ENCODE measurements at regions not wholly inside any gene's neighbourhood (a gene's known extent, or its start where the extent isn't known, plus 50 kb on each side); places are given as distances from the start of the nearest gene placed in this dataset.

- H3K9me3 ChIP-seq = no peaks in the 10 kb centered on the region
- H3K4me1 ChIP-seq = no peaks in the 10 kb centered on the region
These were observed 174.1 kb upstream of the MCTP2 start for GRCh38 chr15:94057305-94057704.

GRCh38 chr15:94056314-94056713 lies 175.0 kb upstream of the MCTP2 start:
- Histone ChIP-seq H3K9me3 (no peaks in the 10 kb centered on the region), H3K4me1 (no peaks in the 10 kb centered on the region), H3K36me3 (no peaks in the 10 kb centered on the region), H3K27ac (no peak overlapping the region), H3K27me3 (no peaks in the 10 kb centered on the region), H3K4me3 (no peak overlapping the region)
- intact Hi-C loops (cut with DNase I) = no loop called here
- no peak for TF ChIP-seq CTCF (IDR thresholded peaks at IDR 0.05)
- no peak for DNase-seq (ENCODE audit: low spot score in 2 of 2)

More at GRCh38 chr15:94057305-94057704, 174.1 kb upstream of the MCTP2 start:
- H3K27ac ChIP-seq = no peak overlapping the region
- no peak for DNase-seq (ENCODE audit: low spot score in 2 of 2)
- intact Hi-C loops (cut with DNase I) = no loop called here
- no peaks in the 10 kb centered on the region for H3K36me3 ChIP-seq
- TF ChIP-seq CTCF (IDR thresholded peaks at IDR 0.05) = no peak
- no peak overlapping the region for H3K4me3 ChIP-seq
- H3K27me3 ChIP-seq = no peaks in the 10 kb centered on the region

- no peaks in the 10 kb centered on the region for H3K27me3 ChIP-seq
- no peaks in the 10 kb centered on the region for H3K9me3 ChIP-seq
- no peak overlapping the region for H3K4me3 ChIP-seq
- no peak for DNase-seq (ENCODE audit: low spot score in 2 of 2)
- H3K4me1 ChIP-seq = no peaks in the 10 kb centered on the region
- intact Hi-C loops (cut with DNase I) = no loop called here
- no peak for TF ChIP-seq CTCF (IDR thresholded peaks at IDR 0.05)
- H3K36me3 ChIP-seq = no peaks in the 10 kb centered on the region
- H3K27ac ChIP-seq = no peak overlapping the region
These were observed 177.7 kb upstream of the MCTP2 start for GRCh38 chr15:94053626-94054025.

- intact Hi-C loops (cut with DNase I) = no loop called here
- Histone ChIP-seq H3K4me3 (no peak overlapping the region), H3K27me3 (no peaks in the 10 kb centered on the region), H3K4me1 (no peaks in the 10 kb centered on the region), H3K36me3 (no peaks in the 10 kb centered on the region), H3K27ac (no peak overlapping the region), H3K9me3 (no peaks in the 10 kb centered on the region)
- DNase-seq (ENCODE audit: low spot score in 2 of 2) = no peak
- no peak for TF ChIP-seq CTCF (IDR thresholded peaks at IDR 0.05)
These were observed 178.7 kb upstream of the MCTP2 start for GRCh38 chr15:94052711-94053110.

GRCh38 chr15:94047566-94047965 lies 183.8 kb upstream of the MCTP2 start:
- Histone ChIP-seq H3K27me3 (no peaks in the 10 kb centered on the region), H3K4me1 (no peaks in the 10 kb centered on the region), H3K27ac (no peak overlapping the region), H3K4me3 (no peak overlapping the region), H3K9me3 (no peaks in the 10 kb centered on the region), H3K36me3 (no peaks in the 10 kb centered on the region)
- no peak for DNase-seq (ENCODE audit: low spot score in 2 of 2)
- no peak for TF ChIP-seq CTCF (IDR thresholded peaks at IDR 0.05)
- intact Hi-C loops (cut with DNase I) = no loop called here

Measured in ascending aorta (tissue), 2 donors.